NCI-H128 (cell line): ENCODE measurements at regions not wholly inside any gene's neighbourhood (a gene's known extent, or its start where the extent isn't known, plus 50 kb on each side); places are given as distances from the start of the nearest gene placed in this dataset.
"Not testable (repeated sequence)": the region's sequence is repeated elsewhere in the genome, so short reads cannot be mapped to it uniquely, and the experiment has no call there.

Experiments
- DNase-seq: peaks from one replicate; lab custom pipeline; 2025; ENCODE audit not compliant: unreplicated experiment; lab: John Stamatoyannopoulos, UW

DNA sequence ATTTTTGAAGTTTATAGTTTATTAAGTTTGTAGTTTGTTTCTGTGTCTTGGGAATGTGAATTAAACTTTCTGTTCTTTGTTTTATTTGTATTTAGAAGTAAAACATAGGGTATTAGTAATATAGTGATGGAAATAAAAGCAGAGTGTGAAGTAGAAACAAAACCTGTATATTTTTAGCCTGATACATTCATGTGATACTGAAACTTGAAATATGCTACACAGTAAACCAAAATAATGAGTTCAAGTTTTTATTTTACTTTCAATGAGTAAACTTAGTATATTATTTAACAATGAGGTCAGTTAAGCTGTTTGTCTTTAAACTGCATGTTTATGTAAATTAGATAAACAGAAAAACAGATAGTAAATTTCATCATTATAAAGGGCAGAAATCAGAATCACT, 1592.6 kb downstream of the GRIK2 start:
- no peak for DNase-seq

DNA sequence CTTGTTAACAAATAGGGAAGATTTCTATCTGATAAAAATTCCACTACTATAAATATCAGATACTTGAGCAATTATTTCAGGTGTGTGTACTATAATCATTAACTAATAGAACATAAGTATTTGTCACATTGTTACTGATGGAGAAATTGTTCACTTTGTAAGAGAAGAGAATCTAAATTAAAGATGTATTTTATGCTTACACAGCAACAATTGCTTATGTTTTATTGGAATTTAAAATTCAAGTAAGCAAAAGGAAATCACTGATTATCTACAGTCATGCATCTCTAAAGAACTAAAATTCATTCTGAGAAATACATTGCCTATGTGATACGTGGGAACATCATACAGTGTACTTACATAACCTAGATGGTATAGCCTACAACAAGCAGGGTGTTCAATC, 1590.8 kb downstream of the GRIK2 start:
- DNase-seq, result no peak

DNA sequence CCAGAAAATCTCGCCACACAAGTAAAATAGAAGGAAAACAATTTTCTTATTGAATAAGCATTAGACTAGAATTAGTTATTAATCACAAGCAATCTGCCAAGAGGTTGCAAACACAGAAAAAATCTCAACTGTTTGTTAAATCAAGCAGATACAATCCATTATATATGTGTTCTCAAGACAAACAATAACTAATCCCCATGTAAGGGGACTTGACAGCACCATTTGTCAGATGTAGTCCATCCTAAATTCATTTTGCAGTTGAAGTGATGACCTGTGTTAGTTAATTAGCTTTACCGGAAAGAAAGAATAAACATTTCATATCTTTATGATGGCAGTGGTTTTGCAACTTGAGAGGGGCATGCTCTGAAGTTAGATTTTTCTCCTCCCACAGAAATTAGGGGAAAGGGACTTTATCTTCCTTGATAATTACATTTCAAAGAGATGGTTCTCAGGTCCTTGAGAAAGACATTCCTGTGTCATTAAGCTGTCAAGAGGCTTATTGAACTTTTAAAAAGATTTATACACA, 1588.0 kb downstream of the GRIK2 start:
- no peak for DNase-seq

DNA sequence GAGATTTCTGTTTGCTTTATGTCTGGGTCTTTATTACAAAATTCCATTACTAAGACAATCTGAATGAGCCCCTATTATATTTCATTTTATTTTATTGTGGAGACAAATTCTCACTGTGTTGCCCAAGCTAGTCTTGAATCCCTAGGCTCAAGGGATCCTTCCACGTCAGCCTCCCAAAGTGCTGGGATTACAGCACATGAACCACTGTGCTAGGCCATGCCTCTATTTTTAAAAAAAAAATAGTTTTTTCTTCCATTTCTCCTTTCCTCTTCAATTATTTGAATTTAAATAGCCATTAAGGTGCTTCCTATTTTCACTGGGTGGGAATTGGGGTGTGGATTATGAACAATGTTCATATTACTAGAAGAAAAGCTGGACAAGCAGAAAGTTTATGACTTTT, 1587.4 kb downstream of the GRIK2 start:
- no peak for DNase-seq

DNA sequence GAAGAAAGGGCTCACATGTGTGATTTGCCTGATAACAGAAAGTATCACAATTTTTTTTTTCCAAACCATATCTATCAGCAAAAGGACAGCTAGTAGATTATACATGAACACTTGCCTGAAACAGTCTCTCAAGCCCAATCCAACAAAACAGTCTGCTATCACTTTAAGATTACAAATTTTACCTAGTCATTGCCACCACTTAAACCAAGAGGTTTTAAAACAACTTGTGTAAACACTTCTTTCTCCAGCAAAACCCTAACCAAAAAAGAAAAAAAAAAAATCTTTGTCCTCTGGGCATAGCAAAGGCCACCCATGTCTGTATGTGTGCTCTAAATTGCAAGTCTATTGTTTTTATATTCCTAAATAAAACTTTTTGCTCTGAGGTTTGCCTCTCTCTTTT, 1568.4 kb downstream of the GRIK2 start:
- no peak for DNase-seq

DNA sequence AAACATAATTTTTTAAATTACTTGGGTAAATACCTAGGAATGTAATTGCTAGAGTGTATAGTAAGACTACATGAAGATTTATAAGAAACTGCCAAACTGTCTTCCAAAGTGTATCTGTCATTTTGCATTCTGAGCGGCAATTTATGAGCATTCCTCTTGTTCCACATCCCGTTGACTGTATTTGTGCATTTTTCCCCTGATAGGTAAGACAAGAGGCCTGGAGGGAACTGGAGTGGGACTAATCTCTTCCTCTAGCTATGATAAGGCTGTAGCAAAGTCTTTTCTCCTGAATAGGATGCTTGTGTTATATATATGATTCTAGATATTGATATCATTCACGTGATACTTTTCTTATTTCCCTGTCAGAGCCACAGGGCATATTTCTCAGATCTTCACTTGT, 1557.5 kb downstream of the GRIK2 start:
- DNase-seq, result no peak

DNA sequence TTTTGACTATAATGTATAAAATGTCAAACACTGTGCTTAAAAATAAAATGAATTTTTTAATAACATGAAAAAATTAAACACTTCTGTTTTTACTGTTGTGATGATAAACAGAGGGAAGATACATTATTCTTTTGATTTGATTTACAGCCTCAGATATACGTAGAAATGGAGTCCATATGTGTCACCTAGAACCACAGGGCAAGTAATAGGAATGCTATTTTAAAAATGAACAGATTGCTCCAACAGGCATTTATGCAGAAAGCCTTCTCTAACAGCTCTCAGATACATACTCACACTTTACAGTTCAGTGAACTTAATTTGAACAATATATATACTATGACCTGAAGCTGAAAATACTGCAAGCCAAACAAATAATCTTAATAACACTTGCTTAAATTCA, 1551.0 kb downstream of the GRIK2 start:
- no peak for DNase-seq

DNA sequence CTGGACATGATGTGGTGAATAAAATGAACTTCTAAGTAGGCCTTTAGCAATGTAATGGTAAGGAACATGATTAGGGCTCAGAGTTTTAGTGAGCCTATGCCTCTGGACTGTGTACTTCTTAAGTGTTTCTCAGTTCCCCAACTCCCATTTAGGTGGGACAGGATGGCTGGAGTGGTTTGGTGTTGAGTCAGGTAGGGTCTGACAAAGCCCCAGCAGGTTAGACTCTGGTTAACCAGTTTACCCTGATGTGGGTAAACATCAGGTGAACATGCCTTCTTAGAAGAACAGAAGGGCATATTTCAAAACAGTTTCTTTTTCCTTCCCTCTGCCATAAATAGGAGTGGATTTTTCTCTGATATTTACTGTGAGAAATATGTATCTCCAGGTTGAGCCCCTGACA, 1548.7 kb downstream of the GRIK2 start:
- DNase-seq, result no peak

DNA sequence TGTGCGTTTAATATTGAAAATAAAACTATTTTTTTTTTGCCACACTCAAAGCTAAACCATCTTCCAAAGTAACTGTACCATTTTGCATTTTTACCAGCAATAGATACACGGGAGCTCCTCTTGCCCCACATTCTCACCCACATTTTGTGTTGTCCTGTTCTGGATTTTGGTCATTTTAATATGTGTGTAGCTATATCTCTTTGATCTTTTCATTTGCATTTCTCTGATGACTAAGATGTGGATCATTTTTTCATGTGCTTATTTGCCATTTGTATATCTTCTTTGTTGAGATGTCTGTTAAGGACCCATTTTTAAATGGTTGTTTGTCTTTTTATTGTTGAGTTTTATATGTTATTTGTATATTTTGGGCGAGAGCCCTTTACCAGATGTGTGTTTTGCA, 1543.5 kb downstream of the GRIK2 start:
- no peak for DNase-seq

DNA sequence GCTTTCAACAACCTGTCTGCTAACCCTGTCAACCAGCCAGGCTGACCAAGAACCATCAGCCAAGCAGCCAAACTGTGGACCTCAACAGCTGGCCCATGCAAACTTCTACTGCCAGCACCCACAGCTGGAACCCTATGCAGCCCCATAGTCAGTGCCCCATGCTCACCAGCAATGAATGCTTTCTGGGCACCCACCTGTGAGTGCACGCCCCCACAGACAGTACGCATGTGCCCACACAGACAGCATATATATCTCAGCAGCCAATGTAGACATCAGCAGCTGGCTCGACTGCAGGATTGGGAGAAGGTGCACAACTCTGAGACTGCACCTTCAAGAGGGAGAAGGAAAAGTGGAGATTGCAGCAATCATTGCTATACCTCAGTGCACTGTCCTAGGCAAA, 1534.6 kb downstream of the GRIK2 start:
- no peak for DNase-seq

DNA sequence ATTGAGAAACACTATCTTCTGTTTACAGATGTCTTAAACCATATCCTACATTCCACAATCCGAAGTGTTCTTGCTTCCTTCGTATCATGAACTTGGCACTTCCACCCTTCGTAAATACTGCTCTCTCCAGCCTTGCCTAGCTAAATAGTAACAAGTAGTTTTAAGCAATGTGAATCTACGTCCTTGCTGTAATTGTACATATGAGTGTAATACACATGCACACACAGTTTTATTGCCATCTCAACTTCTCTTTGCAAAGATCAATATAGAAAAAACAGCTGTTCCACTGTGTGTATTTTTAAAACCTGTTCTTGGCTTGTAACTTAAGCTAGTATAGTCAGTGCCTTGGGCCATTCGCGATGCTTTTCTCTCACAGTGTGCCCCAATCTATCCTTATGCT, 1524.7 kb downstream of the GRIK2 start:
- no peak for DNase-seq

DNA sequence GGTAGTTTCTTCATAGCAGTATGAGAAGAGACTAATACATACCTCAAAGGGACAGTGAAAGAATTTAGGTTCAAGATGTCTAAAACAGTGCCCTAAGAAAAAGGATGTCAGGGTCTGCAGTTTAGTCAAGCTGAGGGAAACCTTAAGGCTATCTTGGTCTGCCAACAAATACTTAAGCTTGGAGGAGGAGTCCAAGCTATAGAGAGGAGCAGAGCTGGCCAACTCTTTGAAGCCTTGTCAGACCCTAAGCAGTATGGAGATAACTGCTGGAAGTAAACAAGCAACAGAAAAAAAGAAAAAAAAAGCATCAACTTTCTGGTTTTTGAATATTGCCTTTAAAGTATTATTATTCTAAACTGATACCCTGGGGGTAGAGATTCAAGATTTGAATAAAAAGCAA, 1518.1 kb downstream of the GRIK2 start:
- DNase-seq, result no peak

DNA sequence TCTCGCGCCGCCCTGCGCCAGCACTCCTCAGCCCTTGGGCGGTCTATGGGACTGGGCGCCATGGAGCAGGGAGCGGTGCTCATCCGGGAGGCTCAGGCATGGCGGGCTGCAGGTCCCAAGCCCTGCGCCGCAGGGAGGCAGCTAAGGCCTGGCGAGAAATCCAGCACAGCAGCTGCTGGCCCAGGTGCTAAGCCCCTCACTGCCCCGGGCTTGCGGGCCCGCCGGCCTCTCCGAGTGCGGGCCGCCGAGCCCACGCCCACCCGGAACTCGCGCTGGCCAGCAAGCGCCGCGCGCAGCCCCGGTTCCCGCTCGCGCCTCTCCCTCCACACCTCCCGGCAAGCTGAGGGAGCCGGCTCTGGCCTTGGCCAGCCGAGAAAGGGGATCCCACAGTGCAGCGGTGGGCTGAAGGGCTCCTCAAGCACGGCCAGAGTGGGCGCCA, 1517.2 kb downstream of the GRIK2 start:
- DNase-seq, result not testable (repeated sequence)

DNA sequence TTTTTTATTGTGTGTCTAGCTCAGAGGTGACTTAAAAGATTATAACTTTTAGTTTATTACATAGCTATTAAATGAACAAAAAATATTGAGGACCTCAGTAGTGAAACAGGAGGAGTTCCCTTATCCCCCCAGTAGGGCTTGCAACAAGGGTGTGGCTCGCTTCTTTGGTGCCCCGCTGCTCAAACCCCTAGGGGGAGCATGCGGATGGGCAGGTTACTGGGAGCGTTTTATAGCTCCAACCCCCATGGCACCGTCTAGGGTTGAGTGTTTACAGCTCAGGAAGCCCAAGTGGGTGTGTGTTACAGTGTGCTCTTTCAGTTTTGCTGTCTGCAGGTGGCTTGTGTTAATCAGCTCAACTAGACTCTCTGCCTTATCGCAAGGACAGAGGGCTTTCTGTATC, 1513.7 kb downstream of the GRIK2 start:
- no peak for DNase-seq

DNA sequence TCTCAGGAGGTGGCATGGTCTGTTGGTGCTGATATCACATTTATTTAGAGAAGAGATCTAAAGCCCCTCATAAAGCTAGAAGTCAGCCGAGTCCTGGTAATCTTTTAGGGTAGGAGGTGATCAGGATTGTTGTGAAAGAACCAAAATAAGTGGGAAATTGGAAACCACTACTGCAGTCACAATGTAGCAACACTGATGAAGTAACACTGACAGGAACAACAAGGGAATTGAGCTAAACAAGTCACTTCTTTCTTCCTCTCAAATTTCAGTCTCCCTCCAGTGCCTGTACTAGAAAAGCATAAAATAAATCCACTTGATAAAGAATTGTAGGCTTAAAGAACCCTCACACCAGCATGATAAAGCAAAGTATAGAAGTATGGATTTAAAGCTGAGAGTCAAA, 1509.0 kb downstream of the GRIK2 start:
- DNase-seq, result no peak

DNA sequence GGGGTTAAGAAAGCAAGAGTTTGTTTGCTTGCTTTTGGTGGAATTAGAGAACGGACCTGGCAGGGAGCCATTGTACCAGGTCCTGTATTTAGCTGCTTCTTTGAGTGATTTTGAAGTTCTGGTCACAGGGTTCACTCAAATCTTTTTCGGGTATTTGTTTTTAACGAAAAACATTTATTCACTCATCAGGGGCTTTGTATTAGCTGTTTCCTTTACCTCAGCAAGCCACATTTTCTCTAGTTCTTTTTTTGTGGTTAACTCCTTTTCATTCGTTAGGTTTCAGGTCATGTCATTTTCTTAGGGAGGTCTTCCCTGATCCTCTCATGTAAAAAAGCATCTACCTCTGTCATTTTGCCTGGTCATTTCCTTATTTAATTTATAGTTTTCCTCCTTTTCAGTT, 1502.2 kb downstream of the GRIK2 start:
- DNase-seq, result no peak

DNA sequence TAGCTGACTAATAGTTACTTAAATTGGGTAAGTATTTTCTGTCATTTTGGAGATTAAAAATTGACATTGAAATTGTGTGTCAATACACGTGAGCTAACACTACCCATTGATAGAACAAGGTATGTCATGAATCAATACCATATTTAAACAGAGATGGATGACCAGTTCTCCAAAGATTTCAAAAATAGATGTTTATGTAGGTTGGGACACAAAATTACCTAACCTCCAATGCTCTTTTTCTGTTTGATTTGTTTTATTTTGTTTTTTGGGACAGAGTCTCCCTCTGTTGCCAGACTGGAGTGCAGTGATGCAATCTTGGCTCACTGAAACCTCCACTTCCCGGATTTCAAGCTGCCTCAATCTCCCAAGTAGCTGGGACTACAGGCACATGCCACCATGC, 1491.7 kb downstream of the GRIK2 start:
- DNase-seq, result no peak

DNA sequence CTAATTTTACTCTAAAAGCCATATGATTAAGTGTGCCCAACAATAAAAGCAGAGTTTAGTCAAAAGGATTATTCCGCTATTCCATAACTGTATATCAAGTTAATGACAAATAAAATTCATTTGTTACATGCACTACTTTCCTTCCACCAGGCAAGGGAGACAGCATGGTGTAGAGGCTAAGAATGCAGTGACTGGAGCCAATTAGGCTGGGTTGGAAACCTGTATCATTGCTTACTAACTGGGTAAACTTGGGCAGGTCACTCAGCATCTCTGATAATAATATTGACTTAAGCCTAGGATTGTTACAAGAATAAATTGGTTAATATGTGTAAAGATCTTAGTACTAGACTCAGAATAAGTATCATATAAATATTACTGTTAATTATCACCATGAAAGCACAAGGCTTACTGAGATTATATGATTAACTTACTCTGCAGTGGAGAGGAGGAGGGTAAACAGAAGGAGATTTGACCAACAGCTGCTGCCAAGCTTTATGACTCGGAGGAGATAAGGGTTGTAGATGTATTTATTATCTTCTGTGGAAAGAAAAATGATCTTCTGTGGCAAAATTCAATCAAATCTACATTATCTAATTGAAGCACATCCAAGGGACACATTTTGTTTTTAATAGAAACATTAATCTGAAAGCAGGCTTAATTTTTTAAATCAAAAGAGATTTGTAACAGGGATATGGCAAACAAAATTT, 1459.9 kb downstream of the GRIK2 start:
- no peak for DNase-seq

DNA sequence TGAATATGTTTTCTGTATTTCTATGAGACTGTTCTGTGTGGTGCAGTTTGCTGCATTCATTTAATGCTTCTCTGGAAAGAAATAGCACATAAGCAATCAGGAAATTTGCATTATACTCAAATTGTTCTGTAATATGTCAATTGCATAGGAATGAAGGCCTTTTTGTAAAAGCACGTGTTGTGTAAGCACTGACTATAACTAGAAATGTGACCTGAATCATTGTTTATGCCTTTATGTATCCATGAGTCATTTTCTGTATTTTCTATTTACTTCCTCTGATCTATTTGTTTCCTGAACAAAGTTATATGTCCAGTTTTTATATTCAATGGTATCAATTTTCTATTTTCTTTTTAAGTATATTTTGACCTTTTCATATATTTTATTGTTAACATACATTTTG, 1455.3 kb downstream of the GRIK2 start:
- no peak for DNase-seq

DNA sequence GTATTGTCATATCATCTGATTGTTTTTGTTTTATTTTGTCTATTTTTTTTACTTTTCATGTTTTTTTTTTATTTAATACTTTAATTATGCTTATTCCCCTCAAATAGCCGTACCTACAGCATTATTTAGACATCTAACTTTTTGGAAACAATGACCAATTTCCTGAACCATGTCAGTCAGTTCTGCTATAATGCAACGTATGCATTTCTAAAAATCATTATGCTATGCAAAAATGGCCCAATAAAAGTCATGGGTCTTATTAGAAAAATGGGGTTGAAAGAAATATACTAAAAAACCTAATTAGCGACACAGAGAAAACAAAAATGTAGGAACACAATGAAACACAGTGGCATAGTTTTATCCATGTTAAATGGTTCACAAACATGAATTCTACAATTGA, 1454.7 kb downstream of the GRIK2 start:
- DNase-seq, result no peak

DNA sequence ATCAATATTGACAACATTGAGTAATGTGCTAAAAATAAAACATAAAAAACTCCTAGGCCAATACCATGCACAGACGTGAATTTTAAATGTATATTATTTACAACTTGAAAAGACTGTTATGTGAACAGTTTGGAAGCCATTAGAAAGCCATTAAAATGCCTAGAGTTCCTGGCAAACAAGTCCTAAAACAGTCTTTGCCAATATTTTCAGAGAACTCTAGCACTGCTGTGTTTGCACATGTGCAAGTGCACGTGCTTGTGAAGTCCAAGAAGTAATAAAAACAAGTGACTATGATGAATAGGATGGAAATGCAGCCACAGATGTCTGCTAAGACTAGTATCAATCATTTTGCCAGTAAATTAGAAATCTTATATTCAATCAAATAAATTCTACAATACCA, 1447.6 kb downstream of the GRIK2 start:
- DNase-seq, result no peak

DNA sequence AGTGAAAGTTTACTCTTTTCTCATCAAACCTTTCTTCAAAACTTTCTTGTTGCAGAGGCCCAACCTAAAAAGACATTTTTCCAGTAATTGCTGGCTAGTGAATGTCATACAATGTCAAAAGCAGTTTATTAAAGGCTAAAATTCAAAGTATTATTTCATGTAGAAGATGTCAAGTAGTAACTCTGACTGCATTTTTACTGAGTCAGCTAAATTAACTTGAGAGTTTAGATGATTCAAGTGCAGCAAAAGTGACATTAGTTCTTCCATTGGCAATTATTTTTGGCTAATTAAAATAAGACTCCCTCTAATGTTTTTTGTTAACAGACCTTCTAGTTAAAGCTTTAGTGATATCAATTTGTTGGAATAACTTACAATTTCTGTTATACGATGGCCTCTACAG, 1438.5 kb downstream of the GRIK2 start:
- no peak for DNase-seq

DNA sequence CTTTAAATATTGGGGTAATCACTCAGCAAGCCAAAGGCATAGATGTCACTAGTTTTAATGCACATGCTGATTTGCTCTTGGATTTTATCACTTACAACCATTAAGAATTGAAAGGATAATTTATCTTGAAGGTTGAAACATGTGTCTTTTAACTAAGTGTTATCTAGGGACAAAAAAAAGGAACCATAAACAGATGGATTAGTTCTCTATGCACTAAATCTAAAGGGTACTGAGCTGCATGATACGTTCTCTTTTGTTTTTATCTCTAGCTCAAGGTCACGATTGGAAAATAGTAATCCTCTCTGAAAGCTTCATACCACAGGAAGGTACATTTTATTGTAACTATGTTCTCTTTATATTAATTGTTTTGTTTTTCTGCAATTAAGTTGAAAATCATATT, 1426.6 kb downstream of the GRIK2 start:
- DNase-seq, result no peak
